Left colon (tissue), 2 donors: ENCODE measurements at regions not wholly inside any gene's neighbourhood (a gene's known extent, or its start where the extent isn't known, plus 50 kb on each side); places are given as distances from the start of the nearest gene placed in this dataset.
"Not testable (repeated sequence)": the region's sequence is repeated elsewhere in the genome, so short reads cannot be mapped to it uniquely, and the experiment has no call there.

Experiments
- ATAC-seq: fragments of 200-7000 bp; cut with Tn5 transposase; one replicate; pipeline ENCODE4 v1.9.1; 2020; ENCODE audit warnings: mild to moderate bottlenecking, moderate library complexity
- DNase-seq, 2 donors: peaks; one replicate each; pipeline ENCODE4 v3.0.0-alpha.2; 2020
- intact Hi-C, 2 donors: fragments of 100-400 bp; cut with DNase I in 1 of 2; cut with micrococcal nuclease in 1 of 2; formaldehyde crosslinking; loops; one replicate each; pipeline versions ENCODE4 v1.11.2 to v1.14.0; 2022; cut with DNase I, micrococcal nuclease
- donor health status: DM: no; HTN: no; CAD: no.
- donor health status: DM: yes; HTN: yes; CAD: no.

DNA sequence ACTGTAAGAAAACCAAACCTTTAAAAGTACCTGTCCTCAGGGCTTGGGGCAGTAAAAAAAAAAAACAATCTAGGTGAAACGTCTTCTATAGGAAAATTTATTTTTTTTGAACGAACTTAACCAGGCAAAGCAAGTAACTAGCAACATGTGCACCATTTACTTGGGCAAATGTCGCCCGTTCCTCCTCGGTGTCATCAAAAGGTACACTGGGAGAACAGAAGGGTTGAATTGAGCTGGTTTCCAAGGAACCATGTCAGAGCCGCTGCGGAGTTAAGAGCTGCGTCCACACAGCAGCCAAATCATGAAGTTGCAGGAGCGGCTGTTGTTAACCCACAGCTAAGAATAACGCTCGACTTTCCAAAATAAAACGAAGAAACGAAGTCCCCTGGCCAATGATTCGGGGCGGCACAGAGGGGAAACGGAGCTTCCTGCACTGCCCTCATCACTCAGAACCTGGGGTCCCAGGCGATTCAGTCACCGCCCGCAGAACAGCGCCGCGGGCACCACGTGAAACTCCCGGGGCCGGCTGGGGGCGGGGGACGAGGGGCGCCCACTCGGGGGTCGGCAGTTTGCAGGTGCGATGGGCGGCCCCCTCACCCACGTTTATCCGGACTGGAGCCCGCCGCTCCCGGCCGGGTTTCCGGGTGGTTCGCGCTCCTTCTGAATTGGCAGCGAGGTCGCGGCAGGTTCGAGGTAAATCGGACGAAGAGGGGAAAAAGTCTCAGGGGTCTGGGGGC lies 53.6 kb upstream of the PLGLB1 start:
- intact Hi-C loops, ATAC-seq: not testable (repeated sequence)
- peak in 1 of 2 donors; percentile 49 for DNase-seq

- intact Hi-C loops = not testable (repeated sequence)
- DNase-seq (peak; percentile 47 to 62), ATAC-seq (peak; percentile 14)
Observed at GRCh38 chr2:87075791-87076252, 54.2 kb upstream of the PLGLB1 start.

DNA sequence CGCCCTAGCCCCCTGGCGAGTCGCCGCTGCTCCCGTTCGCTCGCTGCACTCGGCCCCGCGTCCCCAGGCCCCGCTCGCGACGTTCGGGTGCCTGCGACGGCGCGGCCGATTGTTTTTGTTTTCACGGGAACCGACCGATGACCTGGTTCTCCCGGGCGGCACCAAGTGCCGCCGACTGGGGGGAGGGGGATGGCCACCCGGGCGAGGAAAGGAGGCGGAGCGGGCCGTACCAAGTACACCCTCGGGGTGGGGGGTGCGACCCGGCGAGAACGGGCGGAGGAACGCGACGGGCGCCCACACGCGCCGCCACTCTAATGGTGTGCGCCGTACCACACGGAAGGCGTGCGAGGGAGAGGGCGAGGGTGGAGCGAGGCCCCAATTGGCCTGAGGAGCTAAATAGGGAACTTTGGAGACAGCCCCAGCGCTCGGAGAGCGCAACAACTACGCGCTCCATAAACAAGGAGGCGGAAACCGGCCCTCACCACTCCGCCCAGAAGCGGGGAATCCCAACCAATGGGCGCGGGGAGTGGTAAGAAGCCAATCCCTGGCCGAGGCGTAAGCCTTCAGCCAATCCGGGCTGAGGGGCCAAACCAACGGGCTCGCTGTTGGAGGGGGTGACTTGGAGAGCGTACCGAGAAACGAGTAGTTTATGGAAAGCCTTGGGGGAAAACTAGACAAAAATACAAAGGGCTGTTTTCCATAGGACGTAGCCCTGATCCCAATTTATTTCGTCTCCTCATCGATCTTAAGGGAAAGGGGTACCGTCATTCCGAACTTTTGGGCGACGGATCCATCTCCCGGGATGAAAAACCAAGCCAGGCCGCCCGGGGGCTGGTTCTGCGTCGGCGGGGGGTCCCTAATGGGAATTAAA lies 54.8 kb upstream of the PLGLB1 start:
- DNase-seq (peak; percentile 94 to 95), ATAC-seq (peak; percentile 91)
- intact Hi-C loops = not testable (repeated sequence)

DNA sequence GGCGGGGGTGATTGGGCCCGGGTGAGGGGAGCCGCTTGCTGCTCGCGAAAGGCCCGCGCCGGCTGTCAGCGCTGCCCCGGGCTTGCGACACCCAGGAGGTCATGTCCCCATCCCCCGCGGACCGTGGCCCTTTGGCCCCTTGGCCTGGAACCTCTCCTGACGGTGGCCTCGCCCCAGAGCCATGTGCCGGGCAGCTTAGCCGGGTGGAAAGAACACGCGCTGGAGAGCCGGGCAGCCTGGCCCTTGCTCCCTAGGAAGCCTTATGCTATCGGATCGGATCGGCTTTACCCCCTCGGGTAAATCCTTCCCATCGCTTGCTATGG lies 55.4 kb upstream of the PLGLB1 start:
- DNase-seq, intact Hi-C loops: not testable (repeated sequence)
- ATAC-seq = peak; percentile 56

GRCh38 chr2:87081727-87082126 lies 60.1 kb upstream of the PLGLB1 start:
- DNase-seq, intact Hi-C loops: not testable (repeated sequence)
- ATAC-seq = peak; percentile 40

- DNase-seq, ATAC-seq, intact Hi-C loops: not testable (repeated sequence)
Observed at GRCh38 chr2:87088079-87088478, 66.4 kb upstream of the PLGLB1 start.

GRCh38 chr2:87089401-87089800 lies 67.8 kb upstream of the PLGLB1 start:
- intact Hi-C loops, ATAC-seq: not testable (repeated sequence)

DNA sequence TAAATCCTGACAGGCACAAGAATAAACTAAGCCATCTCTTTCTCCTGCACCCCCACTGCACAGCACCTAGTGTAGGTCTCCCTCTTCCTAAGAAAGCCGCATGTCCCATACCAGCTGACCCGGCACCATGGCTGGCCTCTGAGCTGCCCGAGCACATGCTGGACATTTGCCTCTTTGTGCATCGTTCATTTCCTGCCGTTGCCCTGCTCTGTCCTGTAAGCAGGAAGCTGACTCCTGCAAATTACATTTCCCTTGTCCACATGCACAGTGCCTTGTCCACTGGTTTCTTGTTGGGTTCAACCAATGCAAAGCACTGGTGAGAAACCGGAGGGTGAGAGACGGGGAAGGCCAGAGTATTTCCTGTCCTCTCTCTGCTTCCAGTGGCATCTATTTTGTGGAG lies 71.6 kb upstream of the PLGLB1 start:
- ATAC-seq, intact Hi-C loops, DNase-seq: not testable (repeated sequence)

More at GRCh38 chr2:87089401-87089800, 67.8 kb upstream of the PLGLB1 start:
- DNase-seq = not testable (repeated sequence)

- intact Hi-C loops, ATAC-seq, DNase-seq: not testable (repeated sequence)
Observed at GRCh38 chr2:87093937-87094529, 72.4 kb upstream of the PLGLB1 start.

- DNase-seq, intact Hi-C loops, ATAC-seq: not testable (repeated sequence)
Observed at GRCh38 chr2:87095804-87096203, 74.2 kb upstream of the PLGLB1 start.

DNA sequence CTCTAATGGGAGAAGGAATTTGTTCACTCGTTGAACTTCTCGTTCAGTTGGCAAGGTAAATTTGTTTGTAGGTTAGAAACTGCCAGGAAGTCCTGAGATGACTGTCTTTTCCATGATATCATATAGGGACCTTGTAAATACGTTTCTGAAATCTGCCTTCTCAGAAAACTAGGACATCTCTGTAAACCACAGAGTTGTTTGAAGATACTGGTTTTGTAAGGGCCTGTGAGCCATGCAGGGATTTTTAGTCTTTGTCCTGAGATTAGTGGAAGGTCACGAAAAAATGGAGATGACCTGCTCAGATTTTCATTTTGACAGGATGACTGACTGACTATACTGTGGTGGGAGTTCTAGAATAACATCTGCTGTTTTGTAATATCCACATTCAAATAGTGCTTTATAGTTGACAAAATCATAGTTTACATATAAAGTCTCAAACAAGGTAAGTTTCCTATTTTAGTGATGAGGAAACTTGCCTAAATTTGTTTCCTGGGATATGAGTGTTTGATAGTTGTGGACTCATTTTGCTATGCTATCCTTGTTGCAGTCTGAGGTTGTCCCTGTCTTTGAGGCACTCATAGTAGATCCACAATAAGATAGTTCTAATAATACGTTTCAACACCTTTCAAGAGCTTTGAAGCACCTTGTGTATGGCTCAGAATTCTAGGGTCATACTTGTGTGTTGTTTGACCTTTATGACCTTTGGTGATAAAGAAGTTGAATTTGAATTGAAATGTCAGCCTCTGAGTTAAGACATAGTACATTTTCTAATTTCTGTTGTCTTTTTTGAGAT lies 107.3 kb upstream of the PLGLB1 start:
- intact Hi-C loops = not testable (repeated sequence)

GRCh38 chr2:87132577-87132976 lies 110.9 kb upstream of the PLGLB1 start:
- intact Hi-C loops, DNase-seq, ATAC-seq: not testable (repeated sequence)

More for the DNA sequence above, 107.3 kb upstream of the PLGLB1 start:
- ATAC-seq, DNase-seq: not testable (repeated sequence)

DNA sequence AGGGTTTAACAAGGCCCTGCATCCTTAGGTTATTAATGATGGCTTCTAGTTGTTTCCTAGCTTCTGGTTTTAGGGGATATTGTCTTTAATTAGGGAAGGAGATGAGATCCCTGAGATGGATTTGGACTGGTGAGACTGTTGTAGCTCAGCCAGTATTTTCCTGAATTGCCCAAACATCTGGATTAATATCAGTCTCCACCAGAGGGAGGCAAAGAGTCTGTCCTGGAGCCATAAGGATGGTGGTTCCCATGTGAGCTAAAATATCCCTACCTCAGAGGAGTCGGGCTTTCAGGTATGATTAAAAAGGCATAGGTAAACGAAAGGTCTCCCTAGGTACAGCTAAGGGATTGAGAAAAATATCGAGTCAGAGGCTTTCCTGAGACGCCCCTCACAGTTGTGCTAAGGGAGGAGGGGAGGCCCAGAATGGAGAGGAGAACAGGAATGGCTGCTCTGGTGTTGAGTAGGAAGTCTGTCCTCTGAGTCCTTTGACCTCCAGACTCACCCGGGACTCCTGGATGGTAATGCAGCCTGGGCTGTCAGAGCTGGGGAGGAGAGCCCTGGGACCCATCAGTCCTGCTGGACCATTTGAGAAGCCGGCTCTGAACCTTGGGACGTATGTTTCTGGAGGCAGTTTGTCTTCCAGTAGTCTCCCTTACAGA lies 130.3 kb upstream of the PLGLB1 start:
- DNase-seq, intact Hi-C loops: not testable (repeated sequence)
- ATAC-seq = peak; percentile 58

DNA sequence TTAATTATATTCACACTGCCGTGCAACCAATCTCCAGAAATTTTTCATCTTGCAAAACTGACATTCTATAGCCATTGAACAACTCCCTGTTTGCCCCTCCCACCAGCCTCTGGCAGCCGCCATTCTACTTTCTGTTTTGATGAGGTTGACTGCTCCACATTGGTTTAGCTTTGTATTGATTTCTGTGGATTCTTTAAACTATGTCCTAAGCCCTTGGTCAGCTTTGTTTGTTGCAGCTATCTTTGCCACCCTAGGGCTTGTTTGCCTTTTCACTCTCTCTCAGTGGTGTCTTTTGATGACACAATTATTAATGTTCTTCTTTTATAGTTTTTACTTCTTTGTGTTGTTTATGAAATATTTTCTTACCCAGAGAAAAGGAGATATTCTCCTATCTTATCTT lies 152.8 kb upstream of the PLGLB1 start:
- ATAC-seq, intact Hi-C loops, DNase-seq: not testable (repeated sequence)

DNA sequence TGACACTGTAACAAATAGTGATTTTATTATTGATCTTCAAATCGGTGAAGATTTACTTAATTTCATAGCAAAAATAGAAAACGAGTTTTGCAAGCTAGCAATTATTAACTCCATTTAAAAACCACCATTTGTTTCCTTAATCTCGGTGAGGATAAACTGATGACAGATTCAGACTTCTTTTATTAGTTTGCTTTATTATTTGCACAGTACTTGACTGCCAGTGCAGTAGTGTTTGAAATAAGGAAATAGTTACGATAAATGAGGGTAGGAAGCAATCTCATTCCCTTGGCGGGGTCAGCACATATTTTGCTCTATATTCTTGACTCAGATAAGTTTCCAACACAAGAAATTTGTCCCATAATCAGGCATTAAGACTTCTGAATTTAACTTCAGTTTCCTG lies 161.7 kb upstream of the PLGLB1 start:
- ATAC-seq, intact Hi-C loops, DNase-seq: not testable (repeated sequence)

- DNase-seq, intact Hi-C loops, ATAC-seq: not testable (repeated sequence)
Observed at GRCh38 chr2:87184260-87184659, 162.6 kb upstream of the PLGLB1 start.

DNA sequence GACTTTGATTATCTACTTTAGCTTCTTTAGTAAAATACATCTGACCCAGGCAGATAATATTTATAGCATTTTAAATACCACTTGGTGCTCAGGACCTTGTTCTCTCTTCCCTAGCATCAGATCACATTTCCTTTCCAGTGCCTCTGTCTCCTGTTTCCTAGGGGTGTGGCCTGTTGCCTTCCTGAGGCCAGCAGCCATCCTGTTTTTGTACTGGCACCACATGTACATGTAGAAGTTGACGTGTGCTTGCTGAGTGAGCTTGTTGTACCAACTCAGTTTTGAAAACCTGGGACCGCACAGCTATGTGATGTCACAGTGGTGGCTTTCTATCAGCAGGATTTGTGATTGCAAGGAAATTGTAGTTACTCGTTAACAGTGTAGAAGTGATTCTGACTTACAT lies 167.6 kb upstream of the PLGLB1 start:
- DNase-seq, intact Hi-C loops, ATAC-seq: not testable (repeated sequence)

GRCh38 chr2:87193336-87193735 lies 171.7 kb upstream of the PLGLB1 start:
- ATAC-seq = peak; percentile 84

More at GRCh38 chr2:87193336-87193735, 171.7 kb upstream of the PLGLB1 start:
- intact Hi-C loops, DNase-seq: not testable (repeated sequence)
